Neuron (in vitro differentiated cells): ENCODE measurements at regions not wholly inside any gene's neighbourhood (a gene's known extent, or its start where the extent isn't known, plus 50 kb on each side); places are given as distances from the start of the nearest gene placed in this dataset.
"Not testable (repeated sequence)": the region's sequence is repeated elsewhere in the genome, so short reads cannot be mapped to it uniquely, and the experiment has no call there.

Experiments used
- H2AFZ ChIP-seq: one replicate; pipeline ENCODE4 v1.6.1; 2013; ENCODE audit warnings: low read depth, mild to moderate bottlenecking, inconsistent platforms, low read length, moderate library complexity
- H3K27me3 ChIP-seq: one replicate; pipeline ENCODE4 v1.6.1; 2013; ENCODE audit warnings: low read length; ENCODE audit not compliant: insufficient read depth
- H3K36me3 ChIP-seq: one replicate; pipeline ENCODE4 v1.6.1; 2013; ENCODE audit warnings: low read length; ENCODE audit not compliant: insufficient read depth
- H3K4me1 ChIP-seq: one replicate; pipeline ENCODE4 v1.6.1; 2013; ENCODE audit warnings: low read length; ENCODE audit not compliant: insufficient read depth
- H3K4me3 ChIP-seq: 2 replicates; pipeline ENCODE4 v1.5.1; 2013; ENCODE audit warnings: mild to moderate bottlenecking, low read length, moderate library complexity
- H3K9me3 ChIP-seq: one replicate; pipeline ENCODE4 v1.6.1; 2013; ENCODE audit warnings: low read length

DNA sequence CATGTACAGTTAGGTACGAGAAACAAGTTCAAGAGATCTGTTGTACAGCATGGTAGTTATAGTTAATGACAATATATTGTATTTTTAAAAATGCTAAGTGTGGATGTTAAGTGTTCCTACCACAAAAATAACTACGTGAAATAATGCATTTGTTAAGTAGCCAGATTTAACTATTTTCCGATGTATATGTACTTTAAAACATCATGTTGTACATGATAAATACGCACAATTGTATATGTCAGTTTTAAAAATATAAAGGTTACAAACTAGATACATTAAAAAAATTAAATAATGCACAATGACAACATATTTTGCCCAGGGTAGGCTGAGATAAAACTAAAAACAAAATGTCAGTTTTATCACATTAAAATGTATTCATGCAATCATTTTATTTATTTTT is 285.1 kb upstream of the DCN start:
- no peaks in the 10 kb centered on the region for H3K36me3 ChIP-seq
- no peaks in the 10 kb centered on the region for H3K4me1 ChIP-seq
- no peak overlapping the region for H2AFZ ChIP-seq
- no peak overlapping the region for H3K4me3 ChIP-seq
- no peaks in the 10 kb centered on the region for H3K27me3 ChIP-seq
- no peaks in the 10 kb centered on the region for H3K9me3 ChIP-seq

DNA sequence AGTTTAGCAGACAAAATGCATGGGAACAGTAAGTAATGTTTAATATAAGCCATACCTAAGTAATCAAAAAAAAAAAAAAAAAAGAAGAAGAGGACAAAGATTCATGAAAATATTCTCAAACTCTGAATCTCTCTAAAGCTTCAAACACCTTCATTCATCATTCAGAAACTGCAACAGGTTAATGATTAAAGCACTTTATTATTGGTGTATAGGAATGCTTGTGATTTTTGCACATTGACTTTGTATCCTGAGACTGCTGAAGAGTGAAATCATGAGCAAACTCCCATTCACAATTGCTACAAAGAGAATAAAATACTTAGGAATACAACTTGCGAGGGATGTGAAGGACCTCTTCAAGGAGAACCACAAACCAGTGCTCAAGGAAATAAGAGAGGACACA is 278.4 kb upstream of the DCN start:
- H3K27me3 ChIP-seq: no peaks in the 10 kb centered on the region
- H3K4me1 ChIP-seq: peaks cover 9% of the 10 kb centered on the region
- no peak overlapping the region for H2AFZ ChIP-seq
- no peaks in the 10 kb centered on the region for H3K36me3 ChIP-seq
- no peak overlapping the region for H3K4me3 ChIP-seq
- H3K9me3 ChIP-seq: no peaks in the 10 kb centered on the region

DNA sequence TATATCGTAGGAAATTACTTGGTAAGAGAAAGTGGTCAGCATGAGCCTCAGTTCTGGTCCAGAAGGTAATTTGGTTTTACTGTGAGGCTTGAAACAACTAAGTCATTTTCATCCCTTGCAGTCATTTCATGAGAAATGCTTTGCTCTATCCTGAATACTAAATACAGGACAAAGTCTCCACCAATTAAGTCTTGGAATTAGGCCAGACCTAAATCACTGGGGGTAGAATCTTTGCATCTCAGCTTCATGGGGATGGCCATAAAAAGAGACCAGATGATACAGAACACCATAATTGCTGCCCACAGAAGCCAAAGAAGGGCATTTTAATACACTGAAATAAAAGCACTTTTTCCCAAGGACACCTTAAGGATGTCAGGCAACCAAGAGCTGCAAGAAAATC is 277.9 kb upstream of the DCN start:
- Histone ChIP-seq H3K4me1 (peaks cover 9% of the 10 kb centered on the region), H3K4me3 (no peak overlapping the region), H3K9me3 (no peaks in the 10 kb centered on the region), H2AFZ (no peak overlapping the region), H3K27me3 (no peaks in the 10 kb centered on the region), H3K36me3 (no peaks in the 10 kb centered on the region)

DNA sequence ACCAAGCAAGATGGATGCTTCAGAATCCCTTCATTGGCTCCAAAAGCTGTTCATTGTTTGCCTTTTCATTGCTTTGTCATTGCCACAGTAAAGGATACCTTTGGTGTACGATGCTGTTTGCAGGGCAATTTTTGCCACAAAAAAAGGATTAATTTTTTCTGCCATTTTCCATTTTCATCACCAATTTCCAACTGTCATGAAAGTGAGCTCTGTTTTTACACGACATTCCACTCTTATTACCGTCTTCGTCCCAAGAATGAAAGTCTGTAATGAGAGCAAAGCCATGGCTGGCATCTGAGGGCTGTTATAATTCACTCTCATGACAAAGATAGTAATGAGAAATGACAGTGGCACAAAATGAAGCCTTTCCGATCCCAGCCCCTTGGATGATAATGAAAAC is 272.7 kb upstream of the DCN start:
- Histone ChIP-seq H3K36me3 (no peaks in the 10 kb centered on the region), H3K9me3 (no peaks in the 10 kb centered on the region), H3K4me3 (no peak overlapping the region), H3K27me3 (no peaks in the 10 kb centered on the region), H3K4me1 (peaks cover 18% of the 10 kb centered on the region), H2AFZ (no peak overlapping the region)

- Histone ChIP-seq H3K27me3 (no peaks in the 10 kb centered on the region), H3K9me3 (no peaks in the 10 kb centered on the region), H3K36me3 (no peaks in the 10 kb centered on the region), H3K4me3 (no peak overlapping the region), H2AFZ (no peak overlapping the region), H3K4me1 (peaks cover 18% of the 10 kb centered on the region)
Measured at GRCh38 chr12:91454179-91454578, 271.6 kb upstream of the DCN start.

DNA sequence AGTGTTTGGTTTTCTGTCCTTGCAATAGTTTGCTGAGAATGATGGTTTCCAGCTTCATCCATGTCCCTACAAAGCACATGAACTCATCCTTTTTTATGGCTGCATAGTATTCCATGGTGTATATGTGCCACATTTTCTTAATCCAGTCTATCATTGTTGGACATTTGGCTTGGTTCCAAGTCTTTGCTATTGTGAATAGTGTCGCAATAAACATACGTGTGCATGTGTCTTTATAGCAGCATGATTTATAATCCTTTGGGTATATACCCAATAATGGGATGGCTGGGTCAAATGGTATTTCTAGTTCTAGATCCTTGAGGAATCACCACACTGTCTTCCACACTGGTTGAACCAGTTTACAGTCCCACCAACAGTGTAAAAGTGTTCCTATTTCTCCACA is 269.8 kb upstream of the DCN start:
- H3K4me3 ChIP-seq, H3K9me3 ChIP-seq, H3K36me3 ChIP-seq, H2AFZ ChIP-seq, H3K4me1 ChIP-seq, H3K27me3 ChIP-seq: not testable (repeated sequence)

DNA sequence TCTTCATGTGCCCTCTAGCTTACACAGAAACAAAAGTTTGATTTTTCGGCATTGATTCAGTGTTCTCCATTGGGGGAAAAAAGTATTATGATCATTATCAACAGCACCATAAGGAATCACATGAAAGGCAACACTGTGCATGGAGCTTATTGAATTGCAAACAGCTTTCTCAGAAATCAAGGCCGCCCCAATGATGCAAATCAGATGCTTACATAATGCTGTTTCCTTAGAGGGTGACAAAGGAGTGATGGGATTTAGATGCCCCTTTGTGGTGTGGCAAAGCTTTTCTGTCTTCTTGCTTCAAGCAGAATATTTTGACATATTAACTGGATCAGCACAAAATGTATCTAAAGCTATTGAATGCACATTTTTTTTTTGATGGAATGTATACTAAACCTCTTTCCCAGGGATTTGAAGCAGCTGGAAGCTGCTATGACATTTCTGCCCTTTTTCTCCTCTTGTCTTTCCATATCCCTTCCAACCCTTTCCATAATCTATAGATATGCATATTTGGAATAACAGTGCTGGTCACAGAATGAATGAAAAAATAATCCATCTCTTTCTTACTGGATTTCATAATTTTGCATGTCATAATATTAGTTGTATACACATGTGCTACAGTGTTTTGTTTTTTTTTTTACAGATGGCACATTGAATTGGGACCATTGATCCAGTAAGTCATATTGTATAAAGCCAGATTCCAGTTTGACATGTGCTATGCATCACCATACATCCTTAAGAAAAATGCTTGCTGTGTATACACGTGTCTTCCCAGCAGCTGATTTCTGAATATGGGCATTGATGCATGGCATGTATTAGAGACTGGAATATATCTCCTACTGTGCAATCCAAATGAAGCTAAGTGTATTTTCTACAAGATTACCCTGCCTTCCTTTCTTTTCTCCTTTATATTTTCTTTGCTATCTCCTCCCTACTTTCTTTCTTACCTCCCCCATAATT is 259.7 kb upstream of the DCN start:
- no peaks in the 10 kb centered on the region for H3K9me3 ChIP-seq
- H2AFZ ChIP-seq: peak overlapping the region; percentile 73
- H3K27me3 ChIP-seq: no peaks in the 10 kb centered on the region
- H3K36me3 ChIP-seq: no peaks in the 10 kb centered on the region
- no peak overlapping the region for H3K4me3 ChIP-seq
- H3K4me1 ChIP-seq: peaks cover 32% of the 10 kb centered on the region

DNA sequence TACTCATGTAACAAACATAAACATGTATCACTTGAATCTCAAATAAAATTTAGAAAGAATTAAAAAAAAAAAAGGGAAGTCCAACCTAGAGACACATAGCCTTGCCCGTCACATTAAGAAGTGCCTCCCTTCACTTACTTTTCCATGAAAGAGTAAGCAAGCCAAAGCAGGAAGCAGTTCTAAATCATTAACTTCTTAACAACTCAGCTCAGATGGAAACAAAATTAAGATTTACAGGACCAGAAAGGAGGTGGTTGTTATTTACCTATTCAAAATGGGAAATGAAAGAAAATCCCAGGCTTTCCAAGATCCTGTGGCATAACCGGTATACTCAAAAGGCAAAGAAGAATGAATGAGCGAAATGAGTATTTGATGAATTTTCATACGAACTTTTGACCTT is 258.6 kb upstream of the DCN start:
- no peaks in the 10 kb centered on the region for H3K27me3 ChIP-seq
- H2AFZ ChIP-seq: peak overlapping the region; percentile 73
- no peaks in the 10 kb centered on the region for H3K36me3 ChIP-seq
- no peaks in the 10 kb centered on the region for H3K9me3 ChIP-seq
- no peak overlapping the region for H3K4me3 ChIP-seq
- H3K4me1 ChIP-seq: peaks cover 32% of the 10 kb centered on the region

GRCh38 chr12:91434081-91434480 is 251.5 kb upstream of the DCN start:
- Histone ChIP-seq H3K4me3 (no peak overlapping the region), H2AFZ (no peak overlapping the region), H3K27me3 (no peaks in the 10 kb centered on the region), H3K9me3 (no peaks in the 10 kb centered on the region), H3K4me1 (peaks cover 28% of the 10 kb centered on the region), H3K36me3 (no peaks in the 10 kb centered on the region)

DNA sequence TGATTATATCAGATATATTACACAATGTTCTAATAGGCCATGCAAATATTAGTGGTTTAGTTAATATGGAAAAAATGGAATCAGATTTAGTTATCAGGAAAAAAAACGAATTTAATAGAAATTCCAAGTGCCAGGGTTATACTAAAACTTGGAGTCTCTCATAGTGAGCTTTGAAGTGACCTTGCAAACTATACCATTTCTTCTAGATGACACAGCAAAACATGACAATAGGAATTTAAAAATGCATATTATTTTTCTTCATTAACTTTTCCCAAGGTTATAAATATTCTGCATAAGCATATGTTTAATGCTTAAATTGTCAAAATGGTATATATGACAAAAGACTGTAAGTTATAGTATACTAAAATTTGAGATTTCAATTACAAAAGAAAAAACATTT is 250.1 kb upstream of the DCN start:
- Histone ChIP-seq H3K36me3 (no peaks in the 10 kb centered on the region), H3K9me3 (no peaks in the 10 kb centered on the region), H2AFZ (no peak overlapping the region), H3K4me3 (no peak overlapping the region), H3K27me3 (no peaks in the 10 kb centered on the region), H3K4me1 (peaks cover 25% of the 10 kb centered on the region)

- H2AFZ ChIP-seq: no peak overlapping the region
- H3K9me3 ChIP-seq: no peaks in the 10 kb centered on the region
- no peaks in the 10 kb centered on the region for H3K36me3 ChIP-seq
- H3K27me3 ChIP-seq: no peaks in the 10 kb centered on the region
- peaks cover 25% of the 10 kb centered on the region for H3K4me1 ChIP-seq
- no peak overlapping the region for H3K4me3 ChIP-seq
Measured at GRCh38 chr12:91432089-91432488, 249.5 kb upstream of the DCN start.

DNA sequence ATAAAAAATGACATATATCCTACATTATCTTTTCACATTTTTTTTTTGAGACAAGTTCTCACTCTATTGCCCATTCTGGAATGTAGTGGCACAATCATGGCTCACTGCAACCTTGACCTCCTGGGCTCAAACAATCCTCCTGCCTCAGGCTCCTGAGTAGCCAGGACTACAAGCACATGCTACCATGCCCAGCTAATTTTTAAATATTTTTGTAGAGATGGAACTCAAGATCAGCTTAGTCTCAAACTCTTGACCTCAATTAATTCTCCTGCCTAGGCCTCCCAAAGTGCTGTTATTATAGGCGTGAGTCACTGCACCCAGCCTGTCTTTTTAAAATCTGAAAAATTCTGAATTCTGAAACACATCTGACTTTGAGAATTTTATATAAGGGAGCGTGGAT is 241.9 kb upstream of the DCN start:
- no peaks in the 10 kb centered on the region for H3K36me3 ChIP-seq
- no peaks in the 10 kb centered on the region for H3K9me3 ChIP-seq
- H3K27me3 ChIP-seq: no peaks in the 10 kb centered on the region
- no peak overlapping the region for H3K4me3 ChIP-seq
- H3K4me1 ChIP-seq: no peaks in the 10 kb centered on the region
- no peak overlapping the region for H2AFZ ChIP-seq

- Histone ChIP-seq H3K4me3 (no peak overlapping the region), H3K9me3 (no peaks in the 10 kb centered on the region), H3K36me3 (no peaks in the 10 kb centered on the region), H3K27me3 (no peaks in the 10 kb centered on the region), H2AFZ (no peak overlapping the region), H3K4me1 (no peaks in the 10 kb centered on the region)
Measured at GRCh38 chr12:91423693-91424050, 241.1 kb upstream of the DCN start.
